RWPE1 (cell line): ENCODE measurements at regions not wholly inside any gene's neighbourhood (a gene's known extent, or its start where the extent isn't known, plus 50 kb on each side); places are given as distances from the start of the nearest gene placed in this dataset.

Experiments used
- CTCF ChIA-PET: fragments of 350-600 bp; sonication (Branson Sonifier 250); formaldehyde crosslinking; extraction: SDS; loops from one replicate; lab custom pipeline; 2021; lab: Yijun Ruan, JAX
- POLR2A ChIA-PET: fragments of 400-600 bp; formaldehyde crosslinking; extraction: SDS; loops from one replicate; lab custom pipeline; 2020; ENCODE audit warnings: antibody characterized with exemption; ENCODE audit not compliant: low non-redundant PET; lab: Yijun Ruan, JAX
- DNase-seq: peaks from one replicate; pipeline ENCODE4 v3.0.0; 2012; ENCODE audit warnings: low spot score
- H3K27ac ChIP-seq: fragments of 450-650 bp; 2 replicates; pipeline ENCODE4 v1.5.1; 2017
- TF ChIP-seq, protein P1 (sequence below): fragments of 450-650 bp; conservative IDR thresholded peaks from 2 replicates; pipeline ENCODE4 v1.5.1; 2017; ENCODE audit warnings: low read depth, mild to moderate bottlenecking

- DNase-seq, result no peak
- TF ChIP-seq, protein P1, sequence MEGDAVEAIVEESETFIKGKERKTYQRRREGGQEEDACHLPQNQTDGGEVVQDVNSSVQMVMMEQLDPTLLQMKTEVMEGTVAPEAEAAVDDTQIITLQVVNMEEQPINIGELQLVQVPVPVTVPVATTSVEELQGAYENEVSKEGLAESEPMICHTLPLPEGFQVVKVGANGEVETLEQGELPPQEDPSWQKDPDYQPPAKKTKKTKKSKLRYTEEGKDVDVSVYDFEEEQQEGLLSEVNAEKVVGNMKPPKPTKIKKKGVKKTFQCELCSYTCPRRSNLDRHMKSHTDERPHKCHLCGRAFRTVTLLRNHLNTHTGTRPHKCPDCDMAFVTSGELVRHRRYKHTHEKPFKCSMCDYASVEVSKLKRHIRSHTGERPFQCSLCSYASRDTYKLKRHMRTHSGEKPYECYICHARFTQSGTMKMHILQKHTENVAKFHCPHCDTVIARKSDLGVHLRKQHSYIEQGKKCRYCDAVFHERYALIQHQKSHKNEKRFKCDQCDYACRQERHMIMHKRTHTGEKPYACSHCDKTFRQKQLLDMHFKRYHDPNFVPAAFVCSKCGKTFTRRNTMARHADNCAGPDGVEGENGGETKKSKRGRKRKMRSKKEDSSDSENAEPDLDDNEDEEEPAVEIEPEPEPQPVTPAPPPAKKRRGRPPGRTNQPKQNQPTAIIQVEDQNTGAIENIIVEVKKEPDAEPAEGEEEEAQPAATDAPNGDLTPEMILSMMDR, result no peak
- H3K27ac ChIP-seq, result no peak overlapping the region
- CTCF ChIA-PET, result no interaction called here
- POLR2A ChIA-PET, result no interaction called here
Observed at GRCh38 chr4:100311181-100311580, 120.9 kb upstream of the DDIT4L start.

GRCh38 chr4:100306018-100306417 lies 115.8 kb upstream of the DDIT4L start:
- TF ChIP-seq, protein P1, result no peak
- DNase-seq, result no peak
- no peak overlapping the region for H3K27ac ChIP-seq
- CTCF ChIA-PET, result no interaction called here
- POLR2A ChIA-PET, result no interaction called here

- CTCF ChIA-PET, result interaction anchor here (0.6 kb wide), 1 partner anchor 22 kb away, joined by 3 read pairs; no protein-coding TSS in a partner anchor
- no peak for DNase-seq
Observed at GRCh38 chr4:100302061-100303026, 112.1 kb upstream of the DDIT4L start.

GRCh38 chr4:100299046-100299840 lies 109.0 kb upstream of the DDIT4L start:
- peak; percentile 13 for DNase-seq
- POLR2A ChIA-PET, result no interaction called here

More at GRCh38 chr4:100302061-100303026, 112.1 kb upstream of the DDIT4L start:
- TF ChIP-seq, protein P1, result no peak
- H3K27ac ChIP-seq, result no peak overlapping the region
- POLR2A ChIA-PET, result no interaction called here

GRCh38 chr4:100295792-100296191 lies 105.5 kb upstream of the DDIT4L start:
- POLR2A ChIA-PET, result no interaction called here
- H3K27ac ChIP-seq, result no peak overlapping the region
- DNase-seq, result no peak
- CTCF ChIA-PET, result interaction anchor here (0.6 kb wide), 1 partner anchor 1539 kb away, joined by 3 read pairs; no protein-coding TSS in a partner anchor
- TF ChIP-seq, protein P1, result no peak

More at GRCh38 chr4:100299046-100299840, 109.0 kb upstream of the DDIT4L start:
- TF ChIP-seq, protein P1, result no peak
- H3K27ac ChIP-seq, result no peak overlapping the region
- CTCF ChIA-PET, result interaction anchor here (0.6 to 0.7 kb wide), 2 partner anchors 269 to 609 kb away, joined by 3 to 5 read pairs; no protein-coding TSS in a partner anchor

- no peak overlapping the region for H3K27ac ChIP-seq
- no peak for DNase-seq
- CTCF ChIA-PET, result no interaction called here
- POLR2A ChIA-PET, result no interaction called here
- TF ChIP-seq, protein P1, result no peak
Observed at GRCh38 chr4:100294356-100294755, 104.1 kb upstream of the DDIT4L start.
